GM10248 (cell line): ENCODE measurements at regions not wholly inside any gene's neighbourhood (a gene's known extent, or its start where the extent isn't known, plus 50 kb on each side); places are given as distances from the start of the nearest gene placed in this dataset.

Source experiments
- CTCF ChIA-PET: fragments of 300-600 bp; sonication (Branson Sonifier 250); formaldehyde crosslinking; extraction: SDS; loops from one replicate; lab custom pipeline; 2021; ENCODE audit warnings: antibody characterized with exemption; lab: Yijun Ruan, JAX
- POLR2A ChIA-PET: fragments of 350-650 bp; sonication (Branson Sonifier 250); formaldehyde crosslinking; extraction: SDS; loops from one replicate; lab custom pipeline; 2020; ENCODE audit warnings: antibody characterized with exemption; lab: Yijun Ruan, JAX
- DNase-seq: peaks from one replicate; pipeline ENCODE4 v3.0.0; 2012; ENCODE audit errors: extremely low spot score
- CTCF ChIP-seq: IDR thresholded peaks from 2 replicates; pipeline ENCODE4 v1.5.1; 2012; ENCODE audit warnings: mild to moderate bottlenecking, low read depth; ENCODE audit errors: extremely low read depth, missing control alignments, control extremely low read depth

GRCh38 chr21:15932726-15933125 lies 202.9 kb downstream of the USP25 start:
- TF ChIP-seq CTCF, result no peak
- no peak for DNase-seq
- ChIA-PET POLR2A (no interaction called here), CTCF (interaction anchor here (2.1 kb wide), 1 partner anchor 9 kb away, joined by 5 read pairs; no protein-coding TSS in a partner anchor)

DNA sequence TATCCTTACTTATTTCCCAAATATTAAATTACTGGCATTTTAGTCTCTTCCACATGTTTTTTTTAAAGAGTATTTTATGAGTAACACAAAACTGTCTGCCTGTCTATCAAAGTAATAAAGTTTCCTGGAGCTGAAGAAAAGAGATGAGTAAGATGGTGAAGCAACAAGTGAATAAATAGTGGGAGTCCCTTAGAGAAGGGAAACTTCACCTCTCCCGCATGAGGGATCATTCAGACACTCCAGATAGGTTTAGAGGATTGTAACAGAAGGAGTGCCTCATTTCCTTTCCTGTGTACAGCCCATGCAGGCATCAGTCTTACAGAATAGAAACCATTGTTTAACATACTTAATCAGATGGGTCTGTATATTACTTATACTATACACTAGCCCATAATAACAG lies 205.7 kb downstream of the USP25 start:
- CTCF ChIA-PET, result no interaction called here
- no peak for DNase-seq
- POLR2A ChIA-PET, result no interaction called here
- TF ChIP-seq CTCF, result no peak

DNA sequence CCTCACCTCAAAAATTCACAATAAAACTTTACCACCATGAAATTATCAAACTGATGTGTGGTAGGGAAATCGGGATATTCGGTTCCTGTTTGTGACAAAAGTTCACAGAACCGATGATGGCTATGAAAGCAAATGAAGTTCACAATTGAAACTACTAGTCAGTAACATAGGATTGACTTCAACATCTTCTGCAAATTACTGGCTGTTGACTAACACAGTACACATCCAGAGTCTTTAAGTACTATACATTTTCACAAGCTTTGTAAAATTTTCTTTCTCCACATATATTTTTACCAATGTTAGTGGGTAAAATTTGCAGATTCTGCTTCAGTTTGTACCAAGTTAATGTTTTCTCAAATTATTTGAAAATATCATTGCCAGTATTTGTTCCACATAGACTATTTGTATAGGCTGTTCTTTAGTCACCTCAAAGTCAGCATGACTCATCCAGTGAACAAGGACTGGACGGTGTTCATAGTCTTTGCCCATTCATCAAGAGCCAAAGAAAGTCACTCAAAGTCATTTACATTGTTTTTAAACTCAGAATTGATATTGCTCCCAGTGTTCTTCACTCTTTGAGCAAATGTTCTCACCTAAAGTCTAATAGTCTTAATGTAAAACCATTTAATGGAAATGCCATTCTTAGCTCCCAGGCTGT lies 213.4 kb downstream of the USP25 start:
- ChIA-PET CTCF (no interaction called here), POLR2A (no interaction called here)
- TF ChIP-seq CTCF, result no peak
- DNase-seq, result no peak

DNA sequence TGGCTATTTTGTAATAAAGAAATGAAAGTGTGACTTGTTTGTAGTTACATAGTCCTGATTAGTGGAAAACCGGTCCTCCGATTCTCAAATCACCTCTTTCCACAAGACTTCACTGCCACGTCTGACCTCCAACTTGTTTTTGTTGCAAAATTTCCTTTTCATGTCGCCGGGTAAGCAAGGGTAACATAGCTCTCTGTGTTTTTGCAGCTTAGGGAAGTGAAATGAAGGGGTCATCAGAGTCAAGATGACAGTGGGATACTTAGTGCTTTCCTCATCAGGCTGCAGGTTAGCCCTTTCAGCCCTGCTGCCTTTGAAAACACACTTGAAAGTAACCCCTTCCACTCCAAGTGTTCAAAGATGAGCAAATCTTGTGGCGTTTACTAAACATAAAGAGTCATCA lies 217.9 kb downstream of the USP25 start:
- DNase-seq, result no peak
- POLR2A ChIA-PET, result no interaction called here
- TF ChIP-seq CTCF, result no peak
- CTCF ChIA-PET, result no interaction called here

GRCh38 chr21:15953551-15954116 lies 223.9 kb downstream of the USP25 start:
- no peak for DNase-seq
- CTCF ChIA-PET, result interaction anchor here (1.3 kb wide), 1 partner anchor 16 kb away, joined by 4 read pairs; no protein-coding TSS in a partner anchor
- TF ChIP-seq CTCF, result no peak
- POLR2A ChIA-PET, result no interaction called here

GRCh38 chr21:15964236-15964855 lies 234.6 kb downstream of the USP25 start:
- ChIA-PET POLR2A (no interaction called here), CTCF (no interaction called here)
- DNase-seq, result no peak
- no peak for TF ChIP-seq CTCF
